Liver (tissue), 8 donors: ENCODE measurements at regions not wholly inside any gene's neighbourhood (a gene's known extent, or its start where the extent isn't known, plus 50 kb on each side); places are given as distances from the start of the nearest gene placed in this dataset.

Experiments used
- DNase-seq: peaks from one replicate; pipeline ENCODE4 v3.0.0-alpha.2; 2017; ENCODE audit warnings: low spot score
- H3K27ac ChIP-seq, 2 donors: one replicate each; pipeline ENCODE4 v1.7.0; 2013; ENCODE audit warnings: inconsistent platforms in 2 of 2, low read length in 2 of 2, control low read depth in 1 of 2, low read depth in 1 of 2, mild to moderate bottlenecking in 1 of 2
- H3K27me3 ChIP-seq, 4 donors: one replicate each; pipeline versions ENCODE4 v1.6.1 to v1.7.0; 2013; ENCODE audit warnings: low read length in 3 of 4, inconsistent platforms in 1 of 4, mild to moderate bottlenecking in 1 of 4, moderate library complexity in 1 of 4; ENCODE audit not compliant: control insufficient read depth in 4 of 4, insufficient read depth in 4 of 4
- H3K36me3 ChIP-seq, 4 donors: one replicate each; pipeline versions ENCODE4 v1.6.1 to v1.7.0; 2013; ENCODE audit warnings: low read length in 3 of 4, mild to moderate bottlenecking in 3 of 4, low read depth in 1 of 4, moderate library complexity in 1 of 4; ENCODE audit not compliant: control insufficient read depth in 4 of 4, insufficient read depth in 3 of 4
- H3K4me1 ChIP-seq, 4 donors: one replicate each; pipeline versions ENCODE4 v1.6.1 to v1.7.0; 2013; ENCODE audit warnings: low read length in 3 of 4, mild to moderate bottlenecking in 3 of 4, moderate library complexity in 1 of 4; ENCODE audit not compliant: control insufficient read depth in 4 of 4, insufficient read depth in 4 of 4
- H3K4me3 ChIP-seq, 3 donors: one replicate each; pipeline versions ENCODE4 v1.6.1 to v1.7.0; 2013; ENCODE audit warnings: low read length in 3 of 3, control low read depth in 1 of 3, low read depth in 1 of 3, mild to moderate bottlenecking in 1 of 3
- H3K9ac ChIP-seq, 2 donors: one replicate each; pipeline ENCODE4 v1.7.0; 2013; ENCODE audit warnings: low read length in 2 of 2, mild to moderate bottlenecking in 2 of 2, moderate library complexity in 2 of 2, control low read depth in 1 of 2, low read depth in 1 of 2
- H3K9me3 ChIP-seq, 4 donors: one replicate each; pipeline versions ENCODE4 v1.6.1 to v1.7.0; 2013; ENCODE audit warnings: low read length in 3 of 4; ENCODE audit not compliant: control insufficient read depth in 4 of 4
- CTCF ChIP-seq: fragments of 150-350 bp; IDR thresholded peaks from 2 replicates; pipeline ENCODE4 v1.5.1; 2017; ENCODE audit warnings: improper control_type of control experiment, low read depth, low read length; ENCODE audit not compliant: missing input control
- EGR1 ChIP-seq, 2 donors: IDR thresholded peaks; 2 replicates each; pipeline ENCODE4 v1.6.1; 2016 to 2018; ENCODE audit warnings: antibody characterized with exemption in 2 of 2, low read depth in 2 of 2
- FOXA1 ChIP-seq: IDR thresholded peaks from 2 replicates; pipeline ENCODE4 v1.6.1; 2016; ENCODE audit warnings: antibody characterized with exemption
- FOXA2 ChIP-seq: IDR thresholded peaks from 2 replicates; pipeline ENCODE4 v1.6.1; 2016; ENCODE audit warnings: antibody characterized with exemption
- GABPA ChIP-seq, 2 donors: IDR thresholded peaks in 1 of 2; conservative IDR thresholded peaks in 1 of 2; 2 replicates each; pipeline ENCODE4 v1.6.1; 2016; ENCODE audit warnings: antibody characterized with exemption in 2 of 2, mild to moderate bottlenecking in 1 of 2, moderate library complexity in 1 of 2
- HNF4A ChIP-seq, 2 donors: conservative IDR thresholded peaks; 2 replicates each; pipeline ENCODE4 v1.6.1; 2016; ENCODE audit warnings: antibody characterized with exemption in 2 of 2, mild to moderate bottlenecking in 2 of 2
- HNF4G ChIP-seq: IDR thresholded peaks from 2 replicates; pipeline ENCODE4 v1.6.1; 2016; ENCODE audit warnings: antibody characterized with exemption
- JUND ChIP-seq, 2 donors: IDR thresholded peaks; 2 replicates each; pipeline ENCODE4 v1.6.1; 2016; ENCODE audit warnings: antibody characterized with exemption in 2 of 2
- NR2F2 ChIP-seq: IDR thresholded peaks from 2 replicates; pipeline ENCODE4 v1.6.1; 2016; ENCODE audit warnings: antibody characterized with exemption
- RAD21 ChIP-seq, 2 donors: IDR thresholded peaks; 2 replicates each; pipeline ENCODE4 v1.6.1; 2016; ENCODE audit warnings: antibody characterized with exemption in 2 of 2, mild to moderate bottlenecking in 2 of 2
- SP1 ChIP-seq: IDR thresholded peaks from 2 replicates; pipeline ENCODE4 v1.6.1; 2018; ENCODE audit warnings: antibody characterized with exemption, mild to moderate bottlenecking
- TAF1 ChIP-seq: conservative IDR thresholded peaks from 2 replicates; pipeline ENCODE4 v1.6.1; 2016; ENCODE audit warnings: antibody characterized with exemption, mild to moderate bottlenecking
- YY1 ChIP-seq: IDR thresholded peaks from 2 replicates; pipeline ENCODE4 v1.6.1; 2016; ENCODE audit warnings: antibody characterized with exemption, mild to moderate bottlenecking
- WGBS: extraction: QIAGEN DNeasy Blood & Tissue Kit; methylation state at CpG from one replicate; pipeline ENCODE4 v1.1.7; 2013; 5-methylcytosine and 5-hydroxymethylcytosine counted together
- TF ChIP-seq, protein P1 (sequence below): IDR thresholded peaks from 2 replicates; pipeline ENCODE4 v1.6.1; 2016; ENCODE audit warnings: antibody characterized with exemption, mild to moderate bottlenecking
- TF ChIP-seq, protein P2 (sequence below): IDR thresholded peaks from 2 replicates; pipeline ENCODE4 v1.6.1; 2016; ENCODE audit warnings: antibody characterized with exemption
- TF ChIP-seq, protein P3 (sequence below): IDR thresholded peaks from 2 replicates; pipeline ENCODE4 v1.6.1; 2016; ENCODE audit warnings: antibody characterized with exemption
- TF ChIP-seq, protein P4 (sequence below): IDR thresholded peaks from 2 replicates; pipeline ENCODE4 v1.6.1; 2016; ENCODE audit warnings: antibody characterized with exemption
- donor health status: healthy.
- donor health status: healthy.
- donor health status: healthy.
- donor health status: healthy.
- donor health status: healthy.

- WGBS, result 79% methylated on average over 10 of the region's 10 CpGs
- H3K4me3 ChIP-seq, result no peak overlapping the region
- TF ChIP-seq RAD21 (IDR thresholded peaks at IDR 0.05), result no peak
- no peak for TF ChIP-seq JUND (IDR thresholded peaks at IDR 0.05)
- TF ChIP-seq, protein P1, sequence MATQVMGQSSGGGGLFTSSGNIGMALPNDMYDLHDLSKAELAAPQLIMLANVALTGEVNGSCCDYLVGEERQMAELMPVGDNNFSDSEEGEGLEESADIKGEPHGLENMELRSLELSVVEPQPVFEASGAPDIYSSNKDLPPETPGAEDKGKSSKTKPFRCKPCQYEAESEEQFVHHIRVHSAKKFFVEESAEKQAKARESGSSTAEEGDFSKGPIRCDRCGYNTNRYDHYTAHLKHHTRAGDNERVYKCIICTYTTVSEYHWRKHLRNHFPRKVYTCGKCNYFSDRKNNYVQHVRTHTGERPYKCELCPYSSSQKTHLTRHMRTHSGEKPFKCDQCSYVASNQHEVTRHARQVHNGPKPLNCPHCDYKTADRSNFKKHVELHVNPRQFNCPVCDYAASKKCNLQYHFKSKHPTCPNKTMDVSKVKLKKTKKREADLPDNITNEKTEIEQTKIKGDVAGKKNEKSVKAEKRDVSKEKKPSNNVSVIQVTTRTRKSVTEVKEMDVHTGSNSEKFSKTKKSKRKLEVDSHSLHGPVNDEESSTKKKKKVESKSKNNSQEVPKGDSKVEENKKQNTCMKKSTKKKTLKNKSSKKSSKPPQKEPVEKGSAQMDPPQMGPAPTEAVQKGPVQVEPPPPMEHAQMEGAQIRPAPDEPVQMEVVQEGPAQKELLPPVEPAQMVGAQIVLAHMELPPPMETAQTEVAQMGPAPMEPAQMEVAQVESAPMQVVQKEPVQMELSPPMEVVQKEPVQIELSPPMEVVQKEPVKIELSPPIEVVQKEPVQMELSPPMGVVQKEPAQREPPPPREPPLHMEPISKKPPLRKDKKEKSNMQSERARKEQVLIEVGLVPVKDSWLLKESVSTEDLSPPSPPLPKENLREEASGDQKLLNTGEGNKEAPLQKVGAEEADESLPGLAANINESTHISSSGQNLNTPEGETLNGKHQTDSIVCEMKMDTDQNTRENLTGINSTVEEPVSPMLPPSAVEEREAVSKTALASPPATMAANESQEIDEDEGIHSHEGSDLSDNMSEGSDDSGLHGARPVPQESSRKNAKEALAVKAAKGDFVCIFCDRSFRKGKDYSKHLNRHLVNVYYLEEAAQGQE, result no peak
- TF ChIP-seq NR2F2, result no peak
- no peak for TF ChIP-seq FOXA1
- TF ChIP-seq HNF4G, result no peak
- no peak for TF ChIP-seq CTCF
- TF ChIP-seq, protein P2, sequence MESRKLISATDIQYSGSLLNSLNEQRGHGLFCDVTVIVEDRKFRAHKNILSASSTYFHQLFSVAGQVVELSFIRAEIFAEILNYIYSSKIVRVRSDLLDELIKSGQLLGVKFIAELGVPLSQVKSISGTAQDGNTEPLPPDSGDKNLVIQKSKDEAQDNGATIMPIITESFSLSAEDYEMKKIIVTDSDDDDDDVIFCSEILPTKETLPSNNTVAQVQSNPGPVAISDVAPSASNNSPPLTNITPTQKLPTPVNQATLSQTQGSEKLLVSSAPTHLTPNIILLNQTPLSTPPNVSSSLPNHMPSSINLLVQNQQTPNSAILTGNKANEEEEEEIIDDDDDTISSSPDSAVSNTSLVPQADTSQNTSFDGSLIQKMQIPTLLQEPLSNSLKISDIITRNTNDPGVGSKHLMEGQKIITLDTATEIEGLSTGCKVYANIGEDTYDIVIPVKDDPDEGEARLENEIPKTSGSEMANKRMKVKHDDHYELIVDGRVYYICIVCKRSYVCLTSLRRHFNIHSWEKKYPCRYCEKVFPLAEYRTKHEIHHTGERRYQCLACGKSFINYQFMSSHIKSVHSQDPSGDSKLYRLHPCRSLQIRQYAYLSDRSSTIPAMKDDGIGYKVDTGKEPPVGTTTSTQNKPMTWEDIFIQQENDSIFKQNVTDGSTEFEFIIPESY, result no peak
- TF ChIP-seq SP1, result no peak
- TF ChIP-seq, protein P3, sequence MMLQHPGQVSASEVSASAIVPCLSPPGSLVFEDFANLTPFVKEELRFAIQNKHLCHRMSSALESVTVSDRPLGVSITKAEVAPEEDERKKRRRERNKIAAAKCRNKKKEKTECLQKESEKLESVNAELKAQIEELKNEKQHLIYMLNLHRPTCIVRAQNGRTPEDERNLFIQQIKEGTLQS, result no peak
- TF ChIP-seq FOXA2, result no peak
- TF ChIP-seq YY1, result no peak
- TF ChIP-seq, protein P4, sequence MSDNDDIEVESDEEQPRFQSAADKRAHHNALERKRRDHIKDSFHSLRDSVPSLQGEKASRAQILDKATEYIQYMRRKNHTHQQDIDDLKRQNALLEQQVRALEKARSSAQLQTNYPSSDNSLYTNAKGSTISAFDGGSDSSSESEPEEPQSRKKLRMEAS, result no peak
- TF ChIP-seq GABPA (IDR thresholded peaks at IDR 0.05 in 1 of 2, conservative IDR thresholded peaks at IDR 0.05 in 1 of 2), result no peak
- H3K9ac ChIP-seq, result no peak overlapping the region
- no peak overlapping the region for H3K27ac ChIP-seq
- no peak for DNase-seq
- H3K27me3 ChIP-seq, result peaks cover 0 to 2% (median 0%) of the 10 kb centered on the region in 4 donors
- H3K4me1 ChIP-seq, result no peaks in the 10 kb centered on the region
- H3K9me3 ChIP-seq, result no peaks in the 10 kb centered on the region
- no peaks in the 10 kb centered on the region for H3K36me3 ChIP-seq
Measured at GRCh38 chr10:78567680-78568455, 500.9 kb upstream of the ZMIZ1 start.

DNA sequence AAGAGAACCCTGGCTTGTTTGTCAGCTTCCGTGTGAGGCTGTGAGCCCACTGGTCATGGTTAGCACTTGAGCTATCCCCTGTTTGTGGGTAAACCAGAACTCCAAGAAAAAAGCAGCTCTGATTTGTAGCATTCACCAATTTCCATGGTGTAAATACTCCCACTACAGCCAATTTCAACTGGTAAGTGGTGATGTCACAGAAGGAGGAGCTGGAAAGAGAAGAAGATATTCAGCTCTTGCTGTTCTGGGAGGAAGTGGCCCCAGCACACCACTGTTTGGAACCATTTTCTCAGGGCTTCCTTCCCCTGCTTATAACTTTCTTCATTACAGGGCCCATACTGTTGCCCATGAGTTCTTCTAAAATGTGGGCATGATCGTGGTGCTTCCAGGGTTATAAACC, 500.1 kb upstream of the ZMIZ1 start:
- TF ChIP-seq EGR1 (IDR thresholded peaks at IDR 0.05; ENCODE audit: low read depth in 2 of 2), result no peak
- no peak for TF ChIP-seq HNF4G
- TF ChIP-seq RAD21 (IDR thresholded peaks at IDR 0.05), result no peak
- no peak for TF ChIP-seq YY1
- TF ChIP-seq, protein P3, result no peak
- TF ChIP-seq, protein P4, result no peak
- no peak for TF ChIP-seq FOXA2
- no peak for TF ChIP-seq HNF4A (conservative IDR thresholded peaks at IDR 0.05)
- TF ChIP-seq TAF1, result no peak
- H3K9ac ChIP-seq, result no peak overlapping the region
- 88% methylated on average over 2 of the region's 2 CpGs for WGBS
- H3K36me3 ChIP-seq, result no peaks in the 10 kb centered on the region
- no peak overlapping the region for H3K27ac ChIP-seq
- DNase-seq, result no peak
- no peaks in the 10 kb centered on the region for H3K4me1 ChIP-seq
- H3K27me3 ChIP-seq, result peaks cover 0 to 2% (median 0%) of the 10 kb centered on the region in 4 donors
- no peak overlapping the region for H3K4me3 ChIP-seq
- H3K9me3 ChIP-seq, result no peaks in the 10 kb centered on the region
